GM23248 (cell line): ENCODE measurements at regions not wholly inside any gene's neighbourhood (a gene's known extent, or its start where the extent isn't known, plus 50 kb on each side); places are given as distances from the start of the nearest gene placed in this dataset.

Source experiments
- DNase-seq: peaks from one replicate; pipeline ENCODE4 v3.0.0-alpha.2; 2015
- H2AFZ ChIP-seq: fragments of 200-600 bp; sonication (generic); 2 replicates; pipeline ENCODE4 v1.6.1; 2016; ENCODE audit warnings: antibody characterized with exemption
- H3F3A ChIP-seq: fragments of 200-600 bp; sonication (generic); 2 replicates; pipeline ENCODE4 v1.6.1; 2016; ENCODE audit warnings: mild to moderate bottlenecking, antibody characterized with exemption, mixed run types; ENCODE audit not compliant: insufficient read depth
- H3K27ac ChIP-seq: fragments of 200-600 bp; sonication (generic); 2 replicates; pipeline ENCODE4 v1.5.1; 2016; ENCODE audit warnings: mild to moderate bottlenecking
- H3K27me3 ChIP-seq: fragments of 200-600 bp; sonication (generic); replicated peaks from 2 replicates; pipeline ENCODE4 v1.6.1; 2016; ENCODE audit warnings: mild to moderate bottlenecking; ENCODE audit not compliant: insufficient read depth
- H3K36me3 ChIP-seq: fragments of 200-600 bp; sonication (generic); 2 replicates; pipeline ENCODE4 v1.6.1; 2016; ENCODE audit warnings: low read depth, mild to moderate bottlenecking
- H3K4me1 ChIP-seq: fragments of 200-600 bp; sonication (generic); 2 replicates; pipeline ENCODE4 v1.6.1; 2016; ENCODE audit warnings: mild to moderate bottlenecking; ENCODE audit not compliant: insufficient read depth
- H3K4me2 ChIP-seq: fragments of 200-600 bp; sonication (generic); one replicate; pipeline ENCODE4 v1.6.1; 2016; ENCODE audit warnings: mild to moderate bottlenecking; ENCODE audit not compliant: unreplicated experiment
- H3K4me3 ChIP-seq: fragments of 200-600 bp; sonication (generic); 2 replicates; pipeline ENCODE4 v1.5.1; 2016; ENCODE audit warnings: mild to moderate bottlenecking
- H3K79me2 ChIP-seq: fragments of 200-600 bp; sonication (generic); 2 replicates; pipeline ENCODE4 v1.6.1; 2016; ENCODE audit warnings: mild to moderate bottlenecking; ENCODE audit not compliant: insufficient read depth
- H3K9ac ChIP-seq: fragments of 200-600 bp; sonication (generic); 2 replicates; pipeline ENCODE4 v1.6.1; 2016; ENCODE audit warnings: mild to moderate bottlenecking
- H3K9me2 ChIP-seq: fragments of 200-600 bp; sonication (generic); 2 replicates; pipeline ENCODE4 v1.6.1; 2016; ENCODE audit warnings: mixed run types, mild to moderate bottlenecking, moderate library complexity; ENCODE audit not compliant: insufficient read depth
- H3K9me3 ChIP-seq: fragments of 200-600 bp; sonication (generic); one replicate; pipeline ENCODE4 v1.6.1; 2017; ENCODE audit warnings: low read depth
- H4K20me1 ChIP-seq: fragments of 200-600 bp; sonication (generic); 2 replicates; pipeline ENCODE4 v1.6.0; 2016; ENCODE audit not compliant: insufficient read depth
- EZH2 ChIP-seq: fragments of 200-600 bp; sonication (generic); IDR thresholded peaks from 2 replicates; pipeline ENCODE4 v1.6.1; 2018; ENCODE audit warnings: antibody characterized with exemption, mild to moderate bottlenecking; ENCODE audit not compliant: insufficient read depth, poor library complexity, severe bottlenecking
- EZH2phosphoT487 ChIP-seq: fragments of 200-600 bp; sonication (generic); IDR thresholded peaks from 2 replicates; pipeline ENCODE4 v1.6.1; 2018; ENCODE audit warnings: antibody characterized with exemption, moderate library complexity, mild to moderate bottlenecking, low read depth; ENCODE audit not compliant: insufficient read depth
- WGBS, 2 experiments: methylation state at CpG; one replicate each; pipeline ENCODE4 v1.1.6; 2015 to 2017; ENCODE audit warnings: low lambda C conversion rate in 2 of 2, low coverage in 1 of 2; ENCODE audit errors: missing lambda C conversion rate in 2 of 2; 5-methylcytosine and 5-hydroxymethylcytosine counted together
- in situ Hi-C: fragments of 300-500 bp; cut with MboI; formaldehyde crosslinking; loops from 2 replicates; pipeline ENCODE4 v1.15.0; 2020

- H4K20me1 ChIP-seq: no peaks in the 10 kb centered on the region
- no peaks in the 10 kb centered on the region for H3K9me3 ChIP-seq
- 0 to 2% methylated on average over 2 of the region's 2 CpGs for WGBS, 2 experiments
- in situ Hi-C loops: no loop called here
- no peaks in the 10 kb centered on the region for H3K27me3 ChIP-seq
- no peak for DNase-seq
- H3K79me2 ChIP-seq: no peaks in the 10 kb centered on the region
- H3F3A ChIP-seq: no peaks in the 10 kb centered on the region
- no peak for TF ChIP-seq EZH2phosphoT487
- TF ChIP-seq EZH2: no peak
- no peaks in the 10 kb centered on the region for H3K4me1 ChIP-seq
- no peak overlapping the region for H3K4me2 ChIP-seq
- H2AFZ ChIP-seq: no peak overlapping the region
- no peak overlapping the region for H3K9ac ChIP-seq
- no peak overlapping the region for H3K4me3 ChIP-seq
- no peaks in the 10 kb centered on the region for H3K36me3 ChIP-seq
- H3K27ac ChIP-seq: no peak overlapping the region
- H3K9me2 ChIP-seq: no peaks in the 10 kb centered on the region
Measured at GRCh38 chr2:129641371-129641770, 338.1 kb upstream of the RAB6C start.

DNA sequence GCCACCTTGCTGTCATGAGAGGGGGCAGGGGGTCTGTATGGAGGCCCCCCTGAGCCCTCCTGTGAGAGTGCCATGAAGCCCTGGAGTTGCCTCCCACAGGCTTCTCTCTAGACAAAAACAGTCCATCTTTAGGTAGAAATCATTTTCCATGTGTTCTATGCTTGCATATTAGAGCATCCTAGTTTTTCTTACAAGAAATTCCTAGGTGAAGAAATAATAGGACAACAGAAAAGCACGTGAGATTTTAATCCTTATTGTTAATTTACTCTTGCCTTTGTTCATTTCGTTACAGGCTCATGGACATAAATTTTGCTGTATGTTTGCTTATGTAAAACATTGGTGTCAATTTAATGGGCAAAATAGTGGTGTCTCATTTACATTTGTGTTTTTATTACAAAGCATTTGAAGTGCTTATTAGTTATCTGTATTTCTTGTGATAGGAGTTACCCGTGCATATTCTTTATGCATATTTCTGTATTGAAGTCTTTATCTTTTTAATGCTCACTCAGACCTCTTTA is 336.9 kb upstream of the RAB6C start:
- H3F3A ChIP-seq: no peaks in the 10 kb centered on the region
- no peaks in the 10 kb centered on the region for H3K36me3 ChIP-seq
- DNase-seq: no peak
- no peaks in the 10 kb centered on the region for H3K79me2 ChIP-seq
- H2AFZ ChIP-seq: no peak overlapping the region
- H3K4me3 ChIP-seq: no peak overlapping the region
- H4K20me1 ChIP-seq: no peaks in the 10 kb centered on the region
- no peak overlapping the region for H3K9ac ChIP-seq
- no peaks in the 10 kb centered on the region for H3K9me2 ChIP-seq
- no peaks in the 10 kb centered on the region for H3K9me3 ChIP-seq
- no peaks in the 10 kb centered on the region for H3K27me3 ChIP-seq
- TF ChIP-seq EZH2 (no peak), EZH2phosphoT487 (no peak)
- WGBS, 2 experiments: 2 to 5% methylated on average over 3 of the region's 3 CpGs
- in situ Hi-C loops: no loop called here
- no peak overlapping the region for H3K27ac ChIP-seq
- H3K4me2 ChIP-seq: no peak overlapping the region
- H3K4me1 ChIP-seq: no peaks in the 10 kb centered on the region

DNA sequence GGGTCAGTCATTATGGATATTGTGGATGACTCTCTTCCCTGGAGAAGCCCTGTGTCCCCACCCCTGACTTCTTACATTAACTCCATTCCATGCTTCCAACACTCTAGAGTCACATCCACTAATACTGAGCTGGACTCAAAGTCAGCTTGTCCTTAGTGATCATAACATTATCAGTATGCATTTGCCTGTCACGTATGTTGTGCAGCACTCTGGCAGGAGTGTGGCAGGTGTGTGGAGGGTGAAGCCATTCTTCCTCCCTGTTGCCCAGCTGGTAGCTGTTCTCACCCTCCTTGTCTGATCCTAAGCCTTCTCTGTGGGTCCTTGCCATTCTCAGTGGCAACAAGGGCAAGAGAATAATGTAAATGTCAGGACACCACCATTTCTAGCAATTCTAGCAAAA is 334.1 kb upstream of the RAB6C start:
- Histone ChIP-seq H3F3A (no peaks in the 10 kb centered on the region), H3K27me3 (no peaks in the 10 kb centered on the region), H3K4me1 (no peaks in the 10 kb centered on the region), H3K9ac (no peak overlapping the region), H3K79me2 (no peaks in the 10 kb centered on the region), H4K20me1 (no peaks in the 10 kb centered on the region), H3K9me2 (no peaks in the 10 kb centered on the region), H3K27ac (no peak overlapping the region), H3K4me3 (no peak overlapping the region), H3K4me2 (no peak overlapping the region), H3K36me3 (no peaks in the 10 kb centered on the region), H2AFZ (no peak overlapping the region), H3K9me3 (no peaks in the 10 kb centered on the region)
- TF ChIP-seq EZH2 (no peak), EZH2phosphoT487 (no peak)
- 25 to 27% methylated on average over 1 of the region's 1 CpG for whole genome bisulfite sequencing, 2 experiments
- in situ Hi-C loops: no loop called here
- DNase-seq: no peak

GRCh38 chr2:129646107-129646506 is 333.4 kb upstream of the RAB6C start:
- Histone ChIP-seq H2AFZ (no peak overlapping the region), H3K9ac (no peak overlapping the region), H3K9me3 (no peaks in the 10 kb centered on the region), H3F3A (no peaks in the 10 kb centered on the region), H3K4me1 (no peaks in the 10 kb centered on the region), H3K27ac (no peak overlapping the region), H3K4me2 (no peak overlapping the region), H3K27me3 (no peaks in the 10 kb centered on the region), H3K9me2 (no peaks in the 10 kb centered on the region), H4K20me1 (no peaks in the 10 kb centered on the region), H3K79me2 (no peaks in the 10 kb centered on the region), H3K36me3 (no peaks in the 10 kb centered on the region), H3K4me3 (no peak overlapping the region)
- no peak for DNase-seq
- TF ChIP-seq EZH2 (no peak), EZH2phosphoT487 (no peak)
- 35 to 39% methylated on average over 4 to 6 of the region's 6 CpGs for WGBS, 2 experiments
- in situ Hi-C loops: no loop called here

DNA sequence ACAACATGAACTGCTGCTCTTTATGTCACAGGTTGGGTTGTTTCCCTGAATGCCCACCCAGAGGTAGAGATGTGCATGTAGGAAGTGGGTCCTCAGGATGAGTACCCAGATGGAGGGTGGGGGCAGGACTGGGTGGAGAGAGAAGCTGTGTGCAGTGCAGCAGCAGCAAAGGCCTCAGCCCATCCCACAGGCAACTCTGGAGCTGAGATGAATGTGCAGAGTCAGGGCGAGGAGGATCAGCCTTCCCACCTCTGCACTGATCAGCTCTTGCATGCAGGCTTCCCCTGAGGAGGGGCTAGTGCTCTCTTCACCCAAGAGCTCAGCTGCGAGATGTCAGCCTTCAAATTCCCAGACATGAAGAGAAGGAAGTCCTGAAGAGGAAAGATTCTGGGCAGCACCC is 326.2 kb upstream of the RAB6C start:
- no peak for TF ChIP-seq EZH2phosphoT487
- TF ChIP-seq EZH2: no peak
- Histone ChIP-seq H3K4me3 (no peak overlapping the region), H3F3A (no peaks in the 10 kb centered on the region), H3K27me3 (no peaks in the 10 kb centered on the region), H3K9me3 (no peaks in the 10 kb centered on the region), H4K20me1 (no peaks in the 10 kb centered on the region), H3K9ac (no peak overlapping the region), H3K4me1 (no peaks in the 10 kb centered on the region), H3K4me2 (no peak overlapping the region), H3K27ac (no peak overlapping the region), H3K36me3 (no peaks in the 10 kb centered on the region), H2AFZ (no peak overlapping the region), H3K9me2 (no peaks in the 10 kb centered on the region), H3K79me2 (no peaks in the 10 kb centered on the region)
- WGBS, 2 experiments: 13 to 16% methylated on average over 2 of the region's 2 CpGs
- DNase-seq: no peak
- in situ Hi-C loops: no loop called here
